Neural progenitor cell (in vitro differentiated cells): ENCODE measurements at regions not wholly inside any gene's neighbourhood (a gene's known extent, or its start where the extent isn't known, plus 50 kb on each side); places are given as distances from the start of the nearest gene placed in this dataset.

Experiments used
- DNase-seq: peaks from one replicate; pipeline ENCODE4 v3.0.0-alpha.2; 2016; ENCODE audit warnings: low spot score
- H2AFZ ChIP-seq: fragments of 200-600 bp; sonication (generic); replicated peaks from 2 replicates; pipeline ENCODE4 v1.6.1; 2016; ENCODE audit warnings: antibody characterized with exemption
- H3F3A ChIP-seq: fragments of 200-600 bp; sonication (generic); 2 replicates; pipeline ENCODE4 v1.6.1; 2016; ENCODE audit warnings: antibody characterized with exemption, low read depth
- H3K27ac ChIP-seq: fragments of 200-600 bp; sonication (generic); 2 replicates; pipeline ENCODE4 v1.5.1; 2016; ENCODE audit warnings: mild to moderate bottlenecking
- H3K27me3 ChIP-seq: fragments of 200-600 bp; sonication (generic); 2 replicates; pipeline ENCODE4 v1.6.1; 2016; ENCODE audit warnings: mild to moderate bottlenecking, moderate library complexity
- H3K36me3 ChIP-seq: fragments of 200-600 bp; sonication (generic); 2 replicates; pipeline ENCODE4 v1.5.1; 2016
- H3K4me1 ChIP-seq: fragments of 200-600 bp; sonication (generic); 2 replicates; pipeline ENCODE4 v1.6.1; 2016; ENCODE audit warnings: mixed run types
- H3K4me2 ChIP-seq: fragments of 200-600 bp; sonication (generic); 2 replicates; pipeline ENCODE4 v1.6.1; 2016
- H3K4me3 ChIP-seq: fragments of 200-600 bp; sonication (generic); 2 replicates; pipeline ENCODE4 v1.5.1; 2016
- H3K79me2 ChIP-seq: fragments of 200-600 bp; sonication (generic); 2 replicates; pipeline ENCODE4 v1.6.1; 2016; ENCODE audit warnings: low read depth
- H3K9ac ChIP-seq: fragments of 200-600 bp; sonication (generic); 2 replicates; pipeline ENCODE4 v1.6.1; 2016
- H3K9me3 ChIP-seq: fragments of 200-600 bp; sonication (generic); 2 replicates; pipeline ENCODE4 v1.5.1; 2016; ENCODE audit warnings: low read depth
- H4K20me1 ChIP-seq: fragments of 200-600 bp; sonication (generic); 2 replicates; pipeline ENCODE4 v1.6.1; 2016; ENCODE audit warnings: low read depth
- H3K27ac Mint-ChIP-seq: 3 replicates; pipeline ENCODE4 v1.8.0; 2021; ENCODE audit warnings: mixed read lengths
- H3K27me3 Mint-ChIP-seq: 2 replicates; pipeline ENCODE4 v1.8.0; 2022; ENCODE audit warnings: low read depth, mild to moderate bottlenecking, inconsistent platforms, moderate library complexity, mixed read lengths; ENCODE audit not compliant: insufficient read depth
- H3K36me3 Mint-ChIP-seq: 3 replicates; pipeline ENCODE4 v1.8.0; 2021; ENCODE audit warnings: mixed read lengths
- H3K4me1 Mint-ChIP-seq: 3 replicates; pipeline ENCODE4 v1.8.0; 2021; ENCODE audit warnings: mixed read lengths
- H3K4me3 Mint-ChIP-seq: 3 replicates; pipeline ENCODE4 v1.8.0; 2021; ENCODE audit warnings: mild to moderate bottlenecking, moderate library complexity, mixed read lengths
- H3K9me3 Mint-ChIP-seq: 3 replicates; pipeline ENCODE4 v1.8.0; 2020; ENCODE audit warnings: mixed read lengths
- CTCF ChIP-seq: fragments of 200-600 bp; sonication (generic); IDR thresholded peaks from 2 replicates; pipeline ENCODE4 v1.5.1; 2017; ENCODE audit warnings: antibody characterized with exemption, mild to moderate bottlenecking
- EZH2 ChIP-seq: fragments of 200-600 bp; sonication (generic); IDR thresholded peaks from 2 replicates; pipeline ENCODE4 v1.6.1; 2017; ENCODE audit warnings: antibody characterized with exemption, mild to moderate bottlenecking, moderate library complexity
- EZH2phosphoT487 ChIP-seq: fragments of 200-600 bp; sonication (generic); IDR thresholded peaks from 2 replicates; pipeline ENCODE4 v1.6.1; 2017; ENCODE audit warnings: antibody characterized with exemption

- H3K27me3 Mint-ChIP-seq, result peaks cover 25% of the 10 kb centered on the region
- TF ChIP-seq EZH2 (no peak), CTCF (peak; percentile 87), EZH2phosphoT487 (no peak)
Measured at GRCh38 chr11:76721755-76722677, 51.5 kb upstream of the LRRC32 start.

GRCh38 chr11:76723142-76723541 lies 52.6 kb upstream of the LRRC32 start:
- TF ChIP-seq CTCF (no peak), EZH2phosphoT487 (no peak), EZH2 (no peak)
- Histone ChIP-seq H3K36me3 (no peaks in the 10 kb centered on the region), H3K4me3 (no peak overlapping the region), H3F3A (no peaks in the 10 kb centered on the region), H3K9ac (no peak overlapping the region), H3K4me2 (no peak overlapping the region), H3K9me3 (no peaks in the 10 kb centered on the region), H2AFZ (no peak overlapping the region), H3K27ac (no peak overlapping the region), H3K79me2 (no peaks in the 10 kb centered on the region), H4K20me1 (peaks cover 15% of the 10 kb centered on the region), H3K4me1 (no peaks in the 10 kb centered on the region), H3K27me3 (peaks cover 4% of the 10 kb centered on the region)
- Mint-ChIP-seq H3K27me3 (peaks cover 29% of the 10 kb centered on the region), H3K4me1 (peaks cover 12% of the 10 kb centered on the region), H3K4me3 (no peak overlapping the region), H3K9me3 (no peaks in the 10 kb centered on the region), H3K36me3 (no peaks in the 10 kb centered on the region), H3K27ac (no peak overlapping the region)
- no peak for DNase-seq

More at GRCh38 chr11:76721755-76722677, 51.5 kb upstream of the LRRC32 start:
- Mint-ChIP-seq H3K27ac (no peak overlapping the region), H3K36me3 (no peaks in the 10 kb centered on the region), H3K9me3 (no peaks in the 10 kb centered on the region), H3K4me3 (peak overlapping the region; percentile 14), H3K4me1 (peaks cover 12% of the 10 kb centered on the region)
- peak overlapping the region; percentile 53 for H2AFZ ChIP-seq
- no peaks in the 10 kb centered on the region for H3K9me3 ChIP-seq
- H3K79me2 ChIP-seq, result no peaks in the 10 kb centered on the region
- no peaks in the 10 kb centered on the region for H3F3A ChIP-seq
- H3K4me2 ChIP-seq, result no peak overlapping the region
- no peaks in the 10 kb centered on the region for H3K36me3 ChIP-seq
- H3K27me3 ChIP-seq, result peaks cover 4% of the 10 kb centered on the region
- H3K9ac ChIP-seq, result no peak overlapping the region
- no peaks in the 10 kb centered on the region for H3K4me1 ChIP-seq
- H4K20me1 ChIP-seq, result peaks cover 15% of the 10 kb centered on the region
- H3K27ac ChIP-seq, result no peak overlapping the region
- DNase-seq, result peak; percentile 90
- H3K4me3 ChIP-seq, result no peak overlapping the region

GRCh38 chr11:76723548-76723947 lies 53.0 kb upstream of the LRRC32 start:
- peaks cover 12% of the 10 kb centered on the region for H3K4me1 Mint-ChIP-seq
- H3K4me2 ChIP-seq, result no peak overlapping the region
- H3K27ac Mint-ChIP-seq, result no peak overlapping the region
- H3K4me3 Mint-ChIP-seq, result no peak overlapping the region
- no peaks in the 10 kb centered on the region for H3K9me3 Mint-ChIP-seq
- H3K27me3 ChIP-seq, result peaks cover 4% of the 10 kb centered on the region
- no peak overlapping the region for H3K9ac ChIP-seq
- no peaks in the 10 kb centered on the region for H3F3A ChIP-seq
- H3K27ac ChIP-seq, result no peak overlapping the region
- H3K4me1 ChIP-seq, result no peaks in the 10 kb centered on the region
- peaks cover 15% of the 10 kb centered on the region for H4K20me1 ChIP-seq
- peaks cover 29% of the 10 kb centered on the region for H3K27me3 Mint-ChIP-seq
- no peaks in the 10 kb centered on the region for H3K79me2 ChIP-seq
- no peak overlapping the region for H2AFZ ChIP-seq
- no peaks in the 10 kb centered on the region for H3K9me3 ChIP-seq
- DNase-seq, result no peak
- no peak for TF ChIP-seq EZH2phosphoT487
- no peak for TF ChIP-seq CTCF
- TF ChIP-seq EZH2, result no peak
- H3K36me3 Mint-ChIP-seq, result no peaks in the 10 kb centered on the region
- H3K36me3 ChIP-seq, result no peaks in the 10 kb centered on the region
- no peak overlapping the region for H3K4me3 ChIP-seq
